ENCODE measurements at regions not wholly inside any gene's neighbourhood (a gene's known extent, or its start where the extent isn't known, plus 50 kb on each side); places are given as distances from the start of the nearest gene placed in this dataset.

DNA sequence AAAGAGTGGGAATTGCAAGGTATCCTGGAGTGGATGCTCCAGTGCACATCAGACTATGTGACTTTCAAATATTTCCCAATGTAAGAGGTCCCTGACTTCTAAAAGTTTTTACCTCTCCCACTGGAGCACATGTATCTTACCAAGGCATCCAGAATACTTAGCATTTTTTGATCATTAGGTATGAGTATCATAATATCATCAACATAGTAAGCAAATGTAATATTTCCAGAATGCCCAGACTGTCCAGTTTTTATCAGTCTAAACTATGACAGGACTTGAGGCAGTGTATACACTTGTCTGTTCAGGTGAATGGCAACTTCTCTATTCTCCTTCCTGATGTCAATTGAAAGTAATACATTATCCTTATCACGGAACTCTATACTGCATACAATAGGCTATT lies 924.6 kb upstream of the GJE1 start:
- Mint-ChIP-seq H3K4me3 (ENCODE audit: unreplicated experiment) (no peak overlapping the region), H3K9me3 (ENCODE audit: unreplicated experiment) (peaks cover 7% of the 10 kb centered on the region), H3K27ac (ENCODE audit: unreplicated experiment) (no peak overlapping the region), H3K36me3 (ENCODE audit: unreplicated experiment) (no peaks in the 10 kb centered on the region), H3K4me1 (ENCODE audit: unreplicated experiment) (peaks cover 8% of the 10 kb centered on the region), H3K27me3 (ENCODE audit: unreplicated experiment) (no peaks in the 10 kb centered on the region)
- no peak for DNase-seq (ENCODE audit: extremely low spot score, unreplicated experiment)
- TF ChIP-seq, protein P1, sequence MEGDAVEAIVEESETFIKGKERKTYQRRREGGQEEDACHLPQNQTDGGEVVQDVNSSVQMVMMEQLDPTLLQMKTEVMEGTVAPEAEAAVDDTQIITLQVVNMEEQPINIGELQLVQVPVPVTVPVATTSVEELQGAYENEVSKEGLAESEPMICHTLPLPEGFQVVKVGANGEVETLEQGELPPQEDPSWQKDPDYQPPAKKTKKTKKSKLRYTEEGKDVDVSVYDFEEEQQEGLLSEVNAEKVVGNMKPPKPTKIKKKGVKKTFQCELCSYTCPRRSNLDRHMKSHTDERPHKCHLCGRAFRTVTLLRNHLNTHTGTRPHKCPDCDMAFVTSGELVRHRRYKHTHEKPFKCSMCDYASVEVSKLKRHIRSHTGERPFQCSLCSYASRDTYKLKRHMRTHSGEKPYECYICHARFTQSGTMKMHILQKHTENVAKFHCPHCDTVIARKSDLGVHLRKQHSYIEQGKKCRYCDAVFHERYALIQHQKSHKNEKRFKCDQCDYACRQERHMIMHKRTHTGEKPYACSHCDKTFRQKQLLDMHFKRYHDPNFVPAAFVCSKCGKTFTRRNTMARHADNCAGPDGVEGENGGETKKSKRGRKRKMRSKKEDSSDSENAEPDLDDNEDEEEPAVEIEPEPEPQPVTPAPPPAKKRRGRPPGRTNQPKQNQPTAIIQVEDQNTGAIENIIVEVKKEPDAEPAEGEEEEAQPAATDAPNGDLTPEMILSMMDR (IDR thresholded peaks at IDR 0.05): no peak

DNA sequence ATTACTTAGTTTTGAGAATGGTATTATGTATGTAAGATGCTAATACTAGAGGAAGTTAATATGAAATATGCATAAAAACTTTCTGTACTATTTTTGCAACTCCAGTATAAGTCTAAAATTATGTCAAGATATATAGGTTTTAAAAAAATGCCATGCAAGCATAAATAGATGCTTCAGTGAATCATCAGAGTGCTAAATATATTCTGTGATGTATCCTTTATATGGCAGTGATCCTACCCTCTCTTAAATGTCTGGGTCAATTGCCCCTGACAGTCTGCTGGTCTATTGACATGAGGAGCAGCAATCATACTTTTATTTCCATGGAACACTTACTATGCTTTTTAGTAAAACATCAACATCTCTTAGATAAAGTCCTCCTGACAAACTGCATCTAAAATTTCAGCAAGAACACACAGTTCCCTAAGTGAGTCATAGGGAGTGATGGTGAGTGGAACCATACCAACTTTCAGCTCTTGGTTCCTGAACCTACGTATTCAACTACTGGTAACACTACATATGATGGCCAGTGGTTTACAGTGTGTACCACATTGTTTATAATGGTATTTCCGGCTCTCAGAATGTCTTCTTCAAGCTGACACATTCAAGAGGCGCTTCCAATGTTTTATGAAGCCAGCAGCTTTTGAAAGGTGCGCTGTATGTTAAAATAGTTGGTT lies 928.7 kb upstream of the GJE1 start:
- no peaks in the 10 kb centered on the region for H3K27me3 Mint-ChIP-seq (ENCODE audit: unreplicated experiment)
- DNase-seq (ENCODE audit: extremely low spot score, unreplicated experiment): no peak
- TF ChIP-seq, protein P1 (IDR thresholded peaks at IDR 0.05): no peak
- H3K4me3 Mint-ChIP-seq (ENCODE audit: unreplicated experiment): no peak overlapping the region
- no peaks in the 10 kb centered on the region for H3K36me3 Mint-ChIP-seq (ENCODE audit: unreplicated experiment)
- peaks cover 6% of the 10 kb centered on the region for H3K9me3 Mint-ChIP-seq (ENCODE audit: unreplicated experiment)
- peaks cover 12% of the 10 kb centered on the region for H3K4me1 Mint-ChIP-seq (ENCODE audit: unreplicated experiment)
- H3K27ac Mint-ChIP-seq (ENCODE audit: unreplicated experiment): no peak overlapping the region

DNA sequence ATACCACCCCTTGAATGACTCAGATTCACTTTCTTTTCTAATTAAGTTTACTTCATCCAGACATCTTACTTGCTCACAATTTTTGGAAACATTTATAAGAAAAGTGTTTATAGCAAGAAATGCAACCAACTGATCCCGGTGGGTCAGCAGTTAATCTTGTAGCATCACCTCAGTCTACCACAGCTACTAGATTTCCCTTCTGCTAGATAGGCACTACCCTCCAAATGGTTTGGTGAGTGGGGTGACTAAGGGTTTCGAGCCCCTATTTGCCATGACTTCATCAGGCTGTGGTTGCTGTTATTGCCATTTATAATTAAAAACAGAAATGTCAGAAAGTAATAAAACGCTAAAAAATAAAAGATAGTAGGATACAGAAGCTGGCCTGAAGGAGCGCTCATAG lies 930.1 kb upstream of the GJE1 start:
- TF ChIP-seq, protein P1 (IDR thresholded peaks at IDR 0.05): no peak
- peaks cover 6% of the 10 kb centered on the region for H3K9me3 Mint-ChIP-seq (ENCODE audit: unreplicated experiment)
- H3K36me3 Mint-ChIP-seq (ENCODE audit: unreplicated experiment): no peaks in the 10 kb centered on the region
- H3K4me3 Mint-ChIP-seq (ENCODE audit: unreplicated experiment): no peak overlapping the region
- no peak overlapping the region for H3K27ac Mint-ChIP-seq (ENCODE audit: unreplicated experiment)
- H3K4me1 Mint-ChIP-seq (ENCODE audit: unreplicated experiment): peaks cover 20% of the 10 kb centered on the region
- no peak for DNase-seq (ENCODE audit: extremely low spot score, unreplicated experiment)
- no peaks in the 10 kb centered on the region for H3K27me3 Mint-ChIP-seq (ENCODE audit: unreplicated experiment)

DNA sequence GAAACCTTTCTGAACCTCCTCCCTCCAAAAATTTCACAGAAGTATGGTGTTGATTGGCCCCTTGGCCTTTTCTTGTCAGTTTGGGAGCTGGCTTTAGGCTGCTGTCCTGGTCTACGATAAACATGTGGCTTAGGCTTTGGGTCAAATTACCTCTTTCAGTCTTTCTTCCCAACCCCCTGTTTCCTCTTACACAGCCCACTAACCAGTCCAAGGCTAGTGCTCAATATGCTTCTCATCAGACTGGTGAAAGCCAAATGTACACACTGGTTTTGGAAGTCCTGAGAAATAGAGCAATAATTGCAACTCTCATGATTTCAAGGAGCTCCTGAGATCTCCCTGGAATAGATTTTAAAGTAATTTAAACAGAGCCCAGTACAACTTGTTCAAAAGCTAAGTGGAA lies 933.7 kb upstream of the GJE1 start:
- H3K4me1 Mint-ChIP-seq (ENCODE audit: unreplicated experiment): peaks cover 16% of the 10 kb centered on the region
- no peak overlapping the region for H3K4me3 Mint-ChIP-seq (ENCODE audit: unreplicated experiment)
- H3K36me3 Mint-ChIP-seq (ENCODE audit: unreplicated experiment): peaks cover 6% of the 10 kb centered on the region
- peak overlapping the region; percentile 75 for H3K27ac Mint-ChIP-seq (ENCODE audit: unreplicated experiment)
- TF ChIP-seq, protein P1 (IDR thresholded peaks at IDR 0.05): no peak
- no peak for DNase-seq (ENCODE audit: extremely low spot score, unreplicated experiment)
- no peaks in the 10 kb centered on the region for H3K27me3 Mint-ChIP-seq (ENCODE audit: unreplicated experiment)
- peaks cover 11% of the 10 kb centered on the region for H3K9me3 Mint-ChIP-seq (ENCODE audit: unreplicated experiment)

DNA sequence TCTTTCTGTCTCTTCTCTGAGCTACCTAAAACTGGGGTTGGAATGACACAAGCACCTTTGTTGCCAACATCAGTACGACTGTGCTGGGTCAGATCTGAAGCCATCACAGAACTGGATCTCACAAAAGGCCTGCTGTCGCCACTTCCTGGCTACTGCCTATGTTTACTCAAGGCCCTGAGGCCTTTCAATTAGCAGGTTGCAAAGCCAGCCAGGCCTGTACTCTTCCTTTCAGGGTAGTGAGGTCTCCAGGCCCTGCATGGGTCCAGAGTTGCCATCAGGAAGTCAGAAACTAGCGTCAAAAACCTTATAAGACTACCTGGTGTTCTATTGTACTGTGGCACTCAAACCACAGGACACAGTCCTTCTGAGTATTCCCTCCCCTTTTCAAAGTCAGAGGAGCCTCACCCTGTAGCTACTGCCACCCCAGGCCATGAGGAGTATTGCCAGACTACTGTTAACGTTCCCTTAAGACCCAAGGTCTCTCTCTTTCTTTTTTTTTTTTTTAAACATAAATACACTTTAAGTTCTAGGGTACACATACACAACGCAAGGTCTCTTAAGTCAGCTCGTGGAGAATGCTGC lies 937.4 kb upstream of the GJE1 start:
- TF ChIP-seq, protein P1 (IDR thresholded peaks at IDR 0.05): no peak
- peaks cover 12% of the 10 kb centered on the region for H3K36me3 Mint-ChIP-seq (ENCODE audit: unreplicated experiment)
- H3K9me3 Mint-ChIP-seq (ENCODE audit: unreplicated experiment): peaks cover 42% of the 10 kb centered on the region
- no peaks in the 10 kb centered on the region for H3K27me3 Mint-ChIP-seq (ENCODE audit: unreplicated experiment)
- peaks cover 14% of the 10 kb centered on the region for H3K4me1 Mint-ChIP-seq (ENCODE audit: unreplicated experiment)
- no peak overlapping the region for H3K4me3 Mint-ChIP-seq (ENCODE audit: unreplicated experiment)
- no peak overlapping the region for H3K27ac Mint-ChIP-seq (ENCODE audit: unreplicated experiment)
- DNase-seq (ENCODE audit: extremely low spot score, unreplicated experiment): no peak

Data from osteocyte (in vitro differentiated cells).